HG03521 (cell line): ENCODE measurements at regions not wholly inside any gene's neighbourhood (a gene's known extent, or its start where the extent isn't known, plus 50 kb on each side); places are given as distances from the start of the nearest gene placed in this dataset.

ENCODE experiments used
- ATAC-seq: cut with Tn5 transposase; IDR thresholded peaks from one replicate; pipeline ENCODE4 v1.9.1; 2021; ENCODE audit warnings: mild to moderate bottlenecking, moderate library complexity; ENCODE audit not compliant: unreplicated experiment

GRCh38 chr11:95556342-95557163 lies 233.0 kb downstream of the FAM76B start:
- ATAC-seq: peak; percentile 70

GRCh38 chr11:95556011-95556341 lies 233.6 kb downstream of the FAM76B start:
- ATAC-seq: no peak

- ATAC-seq: no peak
Observed at GRCh38 chr11:95554911-95555310, 234.7 kb downstream of the FAM76B start.

- ATAC-seq: no peak
Observed at GRCh38 chr11:95549301-95549700, 240.3 kb downstream of the FAM76B start.

- no peak for ATAC-seq
Observed at GRCh38 chr11:95548416-95548815, 241.2 kb downstream of the FAM76B start.

- no peak for ATAC-seq
Observed at GRCh38 chr11:95547976-95548375, 241.6 kb downstream of the FAM76B start.

GRCh38 chr11:95547186-95547585 lies 242.4 kb downstream of the FAM76B start:
- no peak for ATAC-seq

GRCh38 chr11:95545116-95545875 lies 244.3 kb downstream of the FAM76B start:
- ATAC-seq: no peak

- no peak for ATAC-seq
Observed at GRCh38 chr11:95544095-95544856, 245.3 kb downstream of the FAM76B start.

GRCh38 chr11:95542868-95543551 lies 246.6 kb downstream of the FAM76B start:
- no peak for ATAC-seq

GRCh38 chr11:95541715-95542114 lies 247.9 kb downstream of the FAM76B start:
- no peak for ATAC-seq

- ATAC-seq: no peak
Observed at GRCh38 chr11:95536047-95536690, 253.4 kb downstream of the FAM76B start.

- ATAC-seq: no peak
Observed at GRCh38 chr11:95534809-95535208, 254.8 kb downstream of the FAM76B start.

- ATAC-seq: no peak
Observed at GRCh38 chr11:95534226-95534625, 255.4 kb downstream of the FAM76B start.

GRCh38 chr11:95531116-95531515 lies 258.5 kb downstream of the FAM76B start:
- no peak for ATAC-seq

GRCh38 chr11:95524314-95525036 lies 265.1 kb downstream of the FAM76B start:
- ATAC-seq: no peak

- ATAC-seq: no peak
Observed at GRCh38 chr11:95522874-95523273, 266.7 kb downstream of the FAM76B start.

- no peak for ATAC-seq
Observed at GRCh38 chr11:95521862-95522261, 267.7 kb downstream of the FAM76B start.

GRCh38 chr11:95521133-95521542 lies 268.4 kb downstream of the FAM76B start:
- ATAC-seq: no peak
